PFSK-1 (cell line): ENCODE measurements at regions not wholly inside any gene's neighbourhood (a gene's known extent, or its start where the extent isn't known, plus 50 kb on each side); places are given as distances from the start of the nearest gene placed in this dataset.

ENCODE experiments used
- REST ChIP-seq, 2 experiments: IDR thresholded peaks; 2 replicates each; pipeline versions ENCODE4 v1.6.1 to v1.8.0; 2011 to 2012; ENCODE audit warnings: low read depth in 2 of 2, low read length in 2 of 2, control low read depth in 1 of 2, inconsistent platforms in 1 of 2, mild to moderate bottlenecking in 1 of 2, moderate library complexity in 1 of 2; ENCODE audit not compliant: insufficient read depth in 1 of 2
- SIN3A ChIP-seq: IDR thresholded peaks from 2 replicates; pipeline ENCODE4 v1.6.1; 2012; ENCODE audit warnings: mild to moderate bottlenecking, low read length, moderate library complexity, borderline replicate concordance; ENCODE audit not compliant: insufficient read depth

- TF ChIP-seq SIN3A (no peak), REST (IDR thresholded peaks at IDR 0.05; ENCODE audit: insufficient read depth in 1 of 2, low read depth in 2 of 2, low read length in 2 of 2) (no peak)
Observed at GRCh38 chr7:156448918-156449317, 191.7 kb upstream of the RNF32 start.
